K562 (cell line): ENCODE measurements at regions not wholly inside any gene's neighbourhood (a gene's known extent, or its start where the extent isn't known, plus 50 kb on each side); places are given as distances from the start of the nearest gene placed in this dataset.
A peak's percentile ranks its signal among the peaks of the same experiment; 100 is the strongest.

Experiments used
- ATAC-seq: fragments of 200-7000 bp; cut with Tn5 transposase; 3 replicates; pipeline ENCODE4 v1.9.1; 2020; ENCODE audit warnings: moderate library complexity
- BruUV-seq: library from RNA; stranded (reverse); fragments of 400-500 nt; replicated peaks from 2 replicates; lab custom pipeline; 2021; lab: Mats Ljungman, UMichigan
- CTCF ChIA-PET: fragments of 300-600 bp; formaldehyde crosslinking; extraction: SDS; loops from one replicate; lab custom pipeline; 2021; ENCODE audit warnings: low intra/inter-chr PET ratio; lab: Yijun Ruan, JAX
- POLR2A ChIA-PET: fragments of 300-600, 350-650 bp; sonication (Branson Sonifier 250); formaldehyde crosslinking; extraction: SDS; loops from one replicate; lab custom pipeline; 2021; ENCODE audit warnings: antibody characterized with exemption, inconsistent platforms; lab: Yijun Ruan, JAX
- DNase-seq, 4 experiments: peaks; one replicate each; pipeline versions ENCODE4 v3.0.0 to v3.0.0-alpha.2; 2011 to 2018; ENCODE audit warnings: low spot score in 3 of 4, mixed read lengths in 3 of 4; ENCODE audit errors: extremely low read depth in 1 of 4
- FAIRE-seq: peaks from 2 replicates; lab custom pipeline; 2011; peaks lifted over from hg19 to GRCh38; lab: Jason Lieb, UNC
- H2AFZ ChIP-seq: 2 replicates; pipeline ENCODE4 v1.6.0; 2011; ENCODE audit warnings: low read depth, low read length, control low read depth, inconsistent platforms
- H3K27ac ChIP-seq: fragments of 200-600 bp; 3 replicates; pipeline ENCODE4 v1.8.0; 2011; ENCODE audit warnings: low read depth, mild to moderate bottlenecking, control low read depth, inconsistent platforms, low read length, moderate library complexity, mixed read lengths; ENCODE audit errors: extremely low read depth
- H3K27me3 ChIP-seq, 2 experiments: fragments of 300-600 bp in 1 of 2; 2 replicates in 1 of 2; 3 replicates in 1 of 2; pipeline versions ENCODE4 v1.6.0 to v1.8.0; 2011; ENCODE audit warnings: inconsistent platforms in 2 of 2, low read length in 2 of 2, mild to moderate bottlenecking in 1 of 2, mixed read lengths in 1 of 2, moderate library complexity in 1 of 2; ENCODE audit not compliant: control insufficient read depth in 2 of 2, insufficient read depth in 2 of 2
- H3K36me3 ChIP-seq: fragments of 300-600 bp; 3 replicates; pipeline ENCODE4 v1.8.0; 2011; ENCODE audit warnings: mild to moderate bottlenecking, low read length, inconsistent platforms; ENCODE audit not compliant: control insufficient read depth, insufficient read depth
- H3K4me1 ChIP-seq, 2 experiments: fragments of 200-600 bp in 1 of 2; replicated peaks in 1 of 2; 2 replicates in 1 of 2; 3 replicates in 1 of 2; pipeline versions ENCODE4 v1.5.1 to v1.8.0; 2011; ENCODE audit warnings: inconsistent platforms in 2 of 2, low read length in 2 of 2, mild to moderate bottlenecking in 1 of 2, mixed read lengths in 1 of 2, moderate library complexity in 1 of 2; ENCODE audit not compliant: control insufficient read depth in 2 of 2, insufficient read depth in 2 of 2
- H3K4me2 ChIP-seq: 2 replicates; pipeline ENCODE4 v1.6.1; 2011; ENCODE audit warnings: low read length, control low read depth, inconsistent platforms, mixed read lengths; ENCODE audit not compliant: insufficient read depth
- H3K4me3 ChIP-seq: fragments of 200-600 bp; sonication (generic), shearing (Covaris generic); 2 replicates; pipeline ENCODE4 v1.5.1; 2016; ENCODE audit warnings: control low read depth, inconsistent platforms
- H3K79me2 ChIP-seq: fragments of 200-600 bp; 3 replicates; pipeline ENCODE4 v1.8.0; 2011; ENCODE audit warnings: low read length, inconsistent platforms; ENCODE audit not compliant: control insufficient read depth, insufficient read depth
- H3K9ac ChIP-seq, 2 experiments: 2 replicates each; pipeline versions ENCODE4 v1.6.0 to v1.6.1; 2011; ENCODE audit warnings: low read depth in 2 of 2, low read length in 2 of 2, control low read depth in 1 of 2, inconsistent platforms in 1 of 2, mild to moderate bottlenecking in 1 of 2, mixed read lengths in 1 of 2; ENCODE audit not compliant: insufficient read depth in 1 of 2
- H3K9me1 ChIP-seq: one replicate; pipeline ENCODE4 v1.6.0; 2011; ENCODE audit warnings: inconsistent platforms, mild to moderate bottlenecking, low read length, moderate library complexity; ENCODE audit not compliant: control insufficient read depth, insufficient read depth
- H3K9me3 ChIP-seq: replicated peaks from 2 replicates; pipeline ENCODE4 v1.5.1; 2011; ENCODE audit warnings: low read depth, low read length, inconsistent platforms; ENCODE audit not compliant: control insufficient read depth, insufficient read depth
- H4K20me1 ChIP-seq: replicated peaks from 2 replicates; pipeline ENCODE4 v1.6.1; 2011; ENCODE audit warnings: low read length, inconsistent platforms, mixed read lengths; ENCODE audit not compliant: control insufficient read depth, insufficient read depth
- CBFA2T3 ChIP-seq: fragments of 450-650 bp; IDR thresholded peaks from 2 replicates; pipeline ENCODE4 v1.6.1; 2017
- CTBP1 ChIP-seq: fragments of 450-650 bp; IDR thresholded peaks from 2 replicates; pipeline ENCODE4 v1.6.1; 2016; ENCODE audit warnings: borderline replicate concordance
- FOSL1 ChIP-seq: fragments of 200-800 bp; sonication (Bioruptor generic); conservative IDR thresholded peaks from 2 replicates; pipeline ENCODE4 v1.6.1; 2016; ENCODE audit warnings: missing genetic modification characterization, missing compliant biosample characterization
- GTF2B ChIP-seq: IDR thresholded peaks from 2 replicates; pipeline ENCODE4 v1.6.1; 2011; ENCODE audit not compliant: insufficient read length; ENCODE audit errors: extremely low read depth
- HDAC3 ChIP-seq: fragments of 450-650 bp; IDR thresholded peaks from 2 replicates; pipeline ENCODE4 v1.6.1; 2018; ENCODE audit warnings: borderline replicate concordance, mild to moderate bottlenecking, moderate library complexity; ENCODE audit not compliant: partially characterized antibody
- JUNB ChIP-seq: fragments of 450-650 bp; formaldehyde crosslinking; conservative IDR thresholded peaks from 2 replicates; pipeline ENCODE4 v1.4.0; 2020; ENCODE audit warnings: mild to moderate bottlenecking
- MAX ChIP-seq: sonication (generic); formaldehyde crosslinking; IDR thresholded peaks from 2 replicates; pipeline ENCODE4 v1.9.0; 2022; ENCODE audit warnings: mild to moderate bottlenecking, missing genetic modification reagents
- MXI1 ChIP-seq: IDR thresholded peaks from 2 replicates; pipeline ENCODE4 v1.6.1; 2011; ENCODE audit warnings: low read depth, mild to moderate bottlenecking, improper control_type of control experiment, low read length
- TEAD2 ChIP-seq: fragments of 450-650 bp; IDR thresholded peaks from 2 replicates; pipeline ENCODE4 v1.6.1; 2016; ENCODE audit warnings: missing genetic modification characterization, control low read depth, missing compliant biosample characterization
- TRIM28 ChIP-seq: fragments of 450-650 bp; IDR thresholded peaks from 2 replicates; pipeline ENCODE4 v1.6.1; 2017
- WHSC1 ChIP-seq: IDR thresholded peaks from one replicate; pipeline ENCODE4 v1.6.1; 2012; ENCODE audit warnings: low read length, control low read depth, inconsistent platforms
- WGBS: fragments of 100-300 bp; shearing (Covaris generic); methylation state at CpG from one replicate; pipeline ENCODE4 v1.1.6; 2016; ENCODE audit warnings: low coverage, mixed read lengths; ENCODE audit not compliant: insufficient coverage; ENCODE audit errors: missing lambda C conversion rate; 5-methylcytosine and 5-hydroxymethylcytosine counted together
- in situ Hi-C: fragments of 300-500 bp; cut with MboI; formaldehyde crosslinking; loops from 4 replicates; pipeline ENCODE4 v1.15.0; 2018; ENCODE audit warnings: inconsistent platforms, mixed read lengths
- intact Hi-C: fragments of 100-400 bp; cut with micrococcal nuclease; formaldehyde crosslinking; loops from 2 replicates; pipeline ENCODE4 v1.14.2; 2022

- no TSS peak for BruUV-seq
- no peak overlapping the region for H3K4me3 ChIP-seq
- intact Hi-C loops (no loop called here), in situ Hi-C loops (no loop called here)
- TF ChIP-seq HDAC3: no peak
- no peak for TF ChIP-seq CBFA2T3
- TF ChIP-seq TRIM28: no peak
- peak; percentile 42; the same call in 1 of the 2 replicates for TF ChIP-seq FOSL1
- 0 out of 2 replicates have a peak, but pooled peaks have one; percentile 9 for TF ChIP-seq JUNB
- no peak overlapping the region for H2AFZ ChIP-seq
- ChIA-PET POLR2A (no interaction called here), CTCF (no interaction called here)
- FAIRE-seq: no peak
- H3K27ac ChIP-seq: no peak overlapping the region
- H3K27me3 ChIP-seq: no peaks in the 10 kb centered on the region
- no peaks in the 10 kb centered on the region for H4K20me1 ChIP-seq
- no peaks in the 10 kb centered on the region for H3K9me3 ChIP-seq
- DNase-seq: no peak
- no peaks in the 10 kb centered on the region for H3K36me3 ChIP-seq
- no peaks in the 10 kb centered on the region for H3K79me2 ChIP-seq
- H3K9me1 ChIP-seq: no peaks in the 10 kb centered on the region
- ATAC-seq: no peak
- H3K9ac ChIP-seq: no peak overlapping the region
- H3K4me2 ChIP-seq: no peak overlapping the region
- WGBS: 2% methylated on average over 5 of the region's 5 CpGs
- H3K4me1 ChIP-seq: no peaks in the 10 kb centered on the region
Observed at GRCh38 chr10:90319188-90319914, 538.5 kb downstream of the HTR7 start.

GRCh38 chr10:90321132-90321816 is 536.6 kb downstream of the HTR7 start:
- Histone ChIP-seq H3K9me1 (no peaks in the 10 kb centered on the region), H3K9me3 (no peaks in the 10 kb centered on the region), H3K36me3 (no peaks in the 10 kb centered on the region), H3K4me1 (no peaks in the 10 kb centered on the region), H3K9ac (no peak overlapping the region), H4K20me1 (no peaks in the 10 kb centered on the region), H3K4me3 (no peak overlapping the region), H3K27me3 (no peaks in the 10 kb centered on the region), H3K79me2 (no peaks in the 10 kb centered on the region), H2AFZ (no peak overlapping the region), H3K27ac (no peak overlapping the region), H3K4me2 (no peak overlapping the region)
- in situ Hi-C loops: no loop called here
- no TSS peak for BruUV-seq
- ATAC-seq (no peak), FAIRE-seq (no peak), DNase-seq (no peak)
- CTCF ChIA-PET: no interaction called here
- POLR2A ChIA-PET: no interaction called here
- 0% methylated on average over 3 of the region's 3 CpGs for WGBS
- intact Hi-C loops: no loop called here
- TF ChIP-seq TEAD2 (tag) (no peak), MAX (CRISPR knock-in tag) (no peak), GTF2B (no peak), CTBP1 (no peak), WHSC1 (no peak), MXI1 (no peak)
